ENCODE measurements at regions not wholly inside any gene's neighbourhood (a gene's known extent, or its start where the extent isn't known, plus 50 kb on each side); places are given as distances from the start of the nearest gene placed in this dataset.

DNA sequence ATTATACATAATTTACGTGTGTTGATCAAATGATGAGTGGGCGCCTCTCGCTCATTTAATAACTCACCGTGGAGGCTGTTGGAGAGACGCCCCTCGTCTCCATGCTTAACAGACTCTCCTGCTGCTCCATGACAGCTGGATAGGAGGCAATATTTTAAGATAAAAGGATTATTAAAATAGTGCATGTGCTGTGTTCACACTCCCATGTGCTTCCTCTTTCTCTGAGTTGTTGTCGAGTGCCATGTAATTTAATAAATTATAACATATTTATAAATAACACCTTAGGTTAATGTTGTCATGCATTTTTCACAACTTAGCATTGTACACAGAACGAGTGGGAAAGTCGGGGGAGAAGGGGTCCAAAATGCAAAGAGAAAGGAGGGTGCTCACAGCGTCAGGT lies 161.4 kb upstream of the TSHZ3 start:
- TF ChIP-seq, protein P1, sequence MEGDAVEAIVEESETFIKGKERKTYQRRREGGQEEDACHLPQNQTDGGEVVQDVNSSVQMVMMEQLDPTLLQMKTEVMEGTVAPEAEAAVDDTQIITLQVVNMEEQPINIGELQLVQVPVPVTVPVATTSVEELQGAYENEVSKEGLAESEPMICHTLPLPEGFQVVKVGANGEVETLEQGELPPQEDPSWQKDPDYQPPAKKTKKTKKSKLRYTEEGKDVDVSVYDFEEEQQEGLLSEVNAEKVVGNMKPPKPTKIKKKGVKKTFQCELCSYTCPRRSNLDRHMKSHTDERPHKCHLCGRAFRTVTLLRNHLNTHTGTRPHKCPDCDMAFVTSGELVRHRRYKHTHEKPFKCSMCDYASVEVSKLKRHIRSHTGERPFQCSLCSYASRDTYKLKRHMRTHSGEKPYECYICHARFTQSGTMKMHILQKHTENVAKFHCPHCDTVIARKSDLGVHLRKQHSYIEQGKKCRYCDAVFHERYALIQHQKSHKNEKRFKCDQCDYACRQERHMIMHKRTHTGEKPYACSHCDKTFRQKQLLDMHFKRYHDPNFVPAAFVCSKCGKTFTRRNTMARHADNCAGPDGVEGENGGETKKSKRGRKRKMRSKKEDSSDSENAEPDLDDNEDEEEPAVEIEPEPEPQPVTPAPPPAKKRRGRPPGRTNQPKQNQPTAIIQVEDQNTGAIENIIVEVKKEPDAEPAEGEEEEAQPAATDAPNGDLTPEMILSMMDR (optimal IDR thresholded peaks at IDR 0.05 in 1 of 3, IDR thresholded peaks at IDR 0.05 in 1 of 3, conservative IDR thresholded peaks at IDR 0.05 in 1 of 3; ENCODE audit: extremely low read depth in 1 of 3, insufficient read depth in 2 of 3, low read length in 3 of 3): no peak
- TF ChIP-seq EZH2 (IDR thresholded peaks at IDR 0.05; ENCODE audit: low read length): no peak

Measured in keratinocyte (primary cell).